Mesendoderm (in vitro differentiated cells): ENCODE measurements at regions not wholly inside any gene's neighbourhood (a gene's known extent, or its start where the extent isn't known, plus 50 kb on each side); places are given as distances from the start of the nearest gene placed in this dataset.
A peak's percentile ranks its signal among the peaks of the same experiment; 100 is the strongest.

ENCODE experiments used
- DNase-seq: peaks from one replicate; pipeline ENCODE4 v3.0.0; 2013
- H2AK5ac ChIP-seq: 2 replicates; pipeline ENCODE4 v1.6.1; 2013; ENCODE audit warnings: low read length, inconsistent platforms
- H2BK120ac ChIP-seq: 2 replicates; pipeline ENCODE4 v1.6.1; 2013; ENCODE audit warnings: low read depth, mild to moderate bottlenecking, low read length, moderate library complexity, mixed read lengths
- H2BK15ac ChIP-seq: replicated peaks from 2 replicates; pipeline ENCODE4 v1.6.1; 2013; ENCODE audit warnings: low read depth, mild to moderate bottlenecking, moderate library complexity
- H2BK5ac ChIP-seq: 2 replicates; pipeline ENCODE4 v1.6.1; 2013; ENCODE audit warnings: low read length, inconsistent platforms
- H3K18ac ChIP-seq: 2 replicates; pipeline ENCODE4 v1.6.1; 2013; ENCODE audit warnings: mild to moderate bottlenecking, low read length, mixed read lengths
- H3K23ac ChIP-seq: one replicate; pipeline ENCODE4 v1.6.1; 2013; ENCODE audit warnings: low read length
- H3K27ac ChIP-seq: 2 replicates; pipeline ENCODE4 v1.5.1; 2013; ENCODE audit warnings: low read depth, mild to moderate bottlenecking, inconsistent platforms, low read length, moderate library complexity
- H3K27me3 ChIP-seq: 2 replicates; pipeline ENCODE4 v1.6.1; 2013; ENCODE audit warnings: low read length, control low read depth, mild to moderate bottlenecking, inconsistent platforms; ENCODE audit not compliant: insufficient read depth, poor library complexity
- H3K36me3 ChIP-seq: 2 replicates; pipeline ENCODE4 v1.6.1; 2013; ENCODE audit warnings: low read length, inconsistent platforms; ENCODE audit not compliant: control insufficient read depth, insufficient read depth
- H3K4ac ChIP-seq: one replicate; pipeline ENCODE4 v1.6.1; 2013; ENCODE audit warnings: low read depth, mild to moderate bottlenecking, low read length, moderate library complexity
- H3K4me1 ChIP-seq: 2 replicates; pipeline ENCODE4 v1.6.1; 2013; ENCODE audit warnings: low read depth, low read length, inconsistent platforms; ENCODE audit not compliant: control insufficient read depth
- H3K4me2 ChIP-seq: 2 replicates; pipeline ENCODE4 v1.6.1; 2013; ENCODE audit warnings: low read length
- H3K4me3 ChIP-seq: 2 replicates; pipeline ENCODE4 v1.5.1; 2013; ENCODE audit warnings: mild to moderate bottlenecking, low read length
- H3K56ac ChIP-seq: one replicate; pipeline ENCODE4 v1.6.1; 2013; ENCODE audit warnings: low read length
- H3K79me1 ChIP-seq: 2 replicates; pipeline ENCODE4 v1.6.1; 2013; ENCODE audit warnings: low read length, inconsistent platforms
- H3K79me2 ChIP-seq: 2 replicates; pipeline ENCODE4 v1.6.1; 2013; ENCODE audit warnings: mild to moderate bottlenecking, low read length; ENCODE audit not compliant: control insufficient read depth, insufficient read depth
- H3K9ac ChIP-seq: 2 replicates; pipeline ENCODE4 v1.6.1; 2013; ENCODE audit warnings: low read length, inconsistent platforms
- H4K5ac ChIP-seq: one replicate; pipeline ENCODE4 v1.6.1; 2013; ENCODE audit warnings: low read length
- H4K8ac ChIP-seq: one replicate; pipeline ENCODE4 v1.6.1; 2013; ENCODE audit warnings: low read depth, mild to moderate bottlenecking, control low read depth, low read length, moderate library complexity
- WGBS: extraction: QIAGEN DNeasy Blood & Tissue Kit; methylation state at CpG from one replicate; pipeline ENCODE4 v1.1.7; 2013; ENCODE audit warnings: low lambda C conversion rate, missing lambda C conversion rate; ENCODE audit not compliant: insufficient coverage; ENCODE audit errors: extremely low coverage; 5-methylcytosine and 5-hydroxymethylcytosine counted together

DNA sequence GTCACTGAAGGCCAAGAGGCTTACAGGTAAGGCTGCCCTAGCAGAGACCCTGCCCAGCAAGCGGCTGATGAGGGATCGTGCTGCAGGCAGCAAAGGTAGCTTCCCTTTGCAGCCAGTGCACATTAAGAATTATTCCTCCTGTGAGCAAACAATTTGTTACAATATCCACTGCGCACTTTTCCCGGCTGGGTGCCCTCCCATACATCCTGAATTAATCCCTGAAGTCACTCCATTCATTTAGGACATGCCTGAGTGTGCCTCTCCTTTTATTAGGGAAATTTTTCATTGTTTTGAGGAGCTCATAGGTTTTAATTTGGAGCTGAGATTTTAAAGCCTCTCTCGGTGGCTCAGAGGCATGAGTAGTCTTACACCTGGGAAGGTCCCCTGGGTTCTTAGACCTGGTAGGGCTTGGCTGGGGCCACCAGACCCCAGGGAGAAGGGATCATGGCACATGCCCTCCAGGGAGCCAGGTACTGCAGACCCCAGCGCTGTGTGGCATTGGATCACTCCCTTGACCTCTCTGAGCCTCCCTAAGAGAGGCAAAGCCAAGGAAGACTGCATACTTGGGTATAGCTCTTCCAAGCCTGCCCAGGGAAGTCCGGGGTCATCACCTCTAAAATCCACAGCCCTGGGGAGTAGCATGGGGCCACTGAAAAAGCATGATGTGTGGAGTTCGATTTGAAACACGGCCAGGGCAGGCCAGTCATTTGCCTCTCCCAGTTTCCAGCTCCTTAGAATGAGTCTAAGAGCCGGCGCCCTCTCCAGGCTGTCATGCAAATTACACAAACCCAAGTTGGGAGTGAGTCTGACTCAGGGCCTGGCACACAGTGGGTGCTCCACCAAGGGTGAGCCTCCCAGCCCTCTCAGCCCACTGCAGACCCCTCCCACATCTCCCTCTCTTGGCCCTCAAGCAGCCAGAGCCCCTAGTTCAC is 151.9 kb upstream of the LINGO1 start:
- no peaks in the 10 kb centered on the region for H3K79me1 ChIP-seq
- no peak overlapping the region for H3K27ac ChIP-seq
- no peak overlapping the region for H3K23ac ChIP-seq
- no peak overlapping the region for H3K56ac ChIP-seq
- H3K4ac ChIP-seq = no peak overlapping the region
- H4K8ac ChIP-seq = no peak overlapping the region
- H3K4me2 ChIP-seq = no peak overlapping the region
- WGBS = no CpG with 5 or more reads among the region's 11 CpGs
- no peak overlapping the region for H3K18ac ChIP-seq
- no peaks in the 10 kb centered on the region for H3K27me3 ChIP-seq
- no peak overlapping the region for H4K5ac ChIP-seq
- no peak overlapping the region for H2BK120ac ChIP-seq
- H3K4me1 ChIP-seq = no peaks in the 10 kb centered on the region
- DNase-seq = peak; percentile 59
- H3K36me3 ChIP-seq = no peaks in the 10 kb centered on the region
- H2BK5ac ChIP-seq = no peak overlapping the region
- H2AK5ac ChIP-seq = no peak overlapping the region
- H2BK15ac ChIP-seq = no peak overlapping the region
- no peaks in the 10 kb centered on the region for H3K79me2 ChIP-seq
- no peak overlapping the region for H3K4me3 ChIP-seq
- no peak overlapping the region for H3K9ac ChIP-seq

DNA sequence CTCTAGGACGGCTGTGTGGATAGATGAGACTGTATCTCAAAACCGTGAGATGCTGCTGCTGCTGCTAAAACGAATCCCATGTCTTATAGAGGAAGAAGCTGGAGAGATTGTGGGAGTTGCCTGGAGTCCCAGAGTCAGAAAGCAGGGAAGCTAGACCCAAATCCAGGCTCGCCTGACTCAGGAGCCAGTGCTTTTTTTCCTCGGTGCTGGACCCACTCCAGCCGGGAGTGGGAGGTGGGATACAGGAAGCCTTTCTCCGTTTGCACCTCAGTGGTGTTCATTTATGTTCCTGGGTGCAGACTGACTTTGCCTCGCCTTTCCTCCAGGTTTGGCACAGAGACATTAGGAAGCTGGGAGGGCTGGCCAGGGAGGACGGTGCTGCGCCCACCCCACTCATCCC is 150.9 kb upstream of the LINGO1 start:
- H3K27me3 ChIP-seq = no peaks in the 10 kb centered on the region
- no peak overlapping the region for H3K27ac ChIP-seq
- no peak overlapping the region for H2BK15ac ChIP-seq
- H3K4me2 ChIP-seq = no peak overlapping the region
- WGBS = no CpG with 5 or more reads among the region's 10 CpGs
- no peak overlapping the region for H3K18ac ChIP-seq
- H3K79me2 ChIP-seq = no peaks in the 10 kb centered on the region
- no peak overlapping the region for H4K5ac ChIP-seq
- H3K23ac ChIP-seq = no peak overlapping the region
- H3K56ac ChIP-seq = no peak overlapping the region
- H2AK5ac ChIP-seq = no peak overlapping the region
- H3K9ac ChIP-seq = no peak overlapping the region
- no peaks in the 10 kb centered on the region for H3K4me1 ChIP-seq
- no peak overlapping the region for H3K4ac ChIP-seq
- no peak overlapping the region for H4K8ac ChIP-seq
- no peak overlapping the region for H2BK120ac ChIP-seq
- DNase-seq = no peak
- no peak overlapping the region for H3K4me3 ChIP-seq
- no peaks in the 10 kb centered on the region for H3K36me3 ChIP-seq
- H2BK5ac ChIP-seq = no peak overlapping the region
- no peaks in the 10 kb centered on the region for H3K79me1 ChIP-seq

DNA sequence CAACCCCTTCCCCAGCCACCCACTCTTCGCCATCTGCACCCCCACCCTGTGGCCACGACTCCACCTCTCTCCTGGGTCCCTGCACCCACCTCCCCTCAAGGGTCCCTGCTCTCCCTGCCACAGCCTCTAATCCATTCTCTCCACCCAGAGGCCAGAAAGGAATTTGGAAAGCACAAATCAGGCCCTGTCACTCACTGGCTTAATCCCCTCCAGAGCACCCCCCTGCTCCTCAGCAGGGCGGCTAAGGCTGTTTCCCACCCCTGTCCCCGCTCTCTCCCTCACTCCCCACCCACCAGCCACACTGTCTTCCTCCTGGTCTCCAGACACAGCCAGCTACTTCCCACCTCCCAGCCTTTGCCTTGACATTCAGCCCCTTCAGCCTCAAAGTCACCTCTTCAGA is 150.0 kb upstream of the LINGO1 start:
- no peaks in the 10 kb centered on the region for H3K79me1 ChIP-seq
- no peak overlapping the region for H3K56ac ChIP-seq
- no CpG with 5 or more reads among the region's 4 CpGs for WGBS

DNA sequence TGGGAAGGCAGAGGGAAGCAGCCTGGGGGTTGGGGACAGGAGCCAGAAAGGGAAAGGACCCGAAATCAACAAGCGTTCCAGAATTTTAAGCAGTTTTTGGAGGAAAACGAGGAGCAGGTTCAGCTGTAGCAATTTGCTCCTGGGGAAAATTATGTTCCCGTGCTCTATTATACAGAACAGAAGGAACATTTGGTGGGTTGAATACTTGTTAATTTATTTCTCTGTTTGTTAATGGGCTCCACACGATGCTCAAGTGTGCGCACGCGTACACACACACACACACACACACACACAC is 149.2 kb upstream of the LINGO1 start:
- Histone ChIP-seq H2AK5ac (no peak overlapping the region), H3K18ac (no peak overlapping the region), H3K4me2 (no peak overlapping the region), H3K4me1 (no peaks in the 10 kb centered on the region), H3K4me3 (no peak overlapping the region), H4K5ac (no peak overlapping the region), H2BK15ac (no peak overlapping the region), H3K79me1 (no peaks in the 10 kb centered on the region), H3K56ac (no peak overlapping the region), H3K27ac (no peak overlapping the region), H3K79me2 (no peaks in the 10 kb centered on the region), H2BK120ac (no peak overlapping the region), H3K27me3 (no peaks in the 10 kb centered on the region), H4K8ac (no peak overlapping the region), H3K9ac (no peak overlapping the region), H2BK5ac (no peak overlapping the region), H3K4ac (no peak overlapping the region), H3K23ac (no peak overlapping the region), H3K36me3 (no peaks in the 10 kb centered on the region)
- no peak for DNase-seq
- no CpG with 5 or more reads among the region's 8 CpGs for WGBS

More for the DNA sequence above, 150.0 kb upstream of the LINGO1 start:
- H3K4ac ChIP-seq = no peak overlapping the region
- no peaks in the 10 kb centered on the region for H3K79me2 ChIP-seq
- no peak overlapping the region for H3K4me3 ChIP-seq
- no peak overlapping the region for H2BK5ac ChIP-seq
- H3K27ac ChIP-seq = no peak overlapping the region
- H3K36me3 ChIP-seq = no peaks in the 10 kb centered on the region
- H3K4me1 ChIP-seq = no peaks in the 10 kb centered on the region
- H4K5ac ChIP-seq = no peak overlapping the region
- DNase-seq = no peak
- H2BK15ac ChIP-seq = no peak overlapping the region
- no peak overlapping the region for H3K18ac ChIP-seq
- H3K27me3 ChIP-seq = no peaks in the 10 kb centered on the region
- H2BK120ac ChIP-seq = no peak overlapping the region
- H3K9ac ChIP-seq = no peak overlapping the region
- no peak overlapping the region for H2AK5ac ChIP-seq
- H3K4me2 ChIP-seq = no peak overlapping the region
- no peak overlapping the region for H4K8ac ChIP-seq
- no peak overlapping the region for H3K23ac ChIP-seq

DNA sequence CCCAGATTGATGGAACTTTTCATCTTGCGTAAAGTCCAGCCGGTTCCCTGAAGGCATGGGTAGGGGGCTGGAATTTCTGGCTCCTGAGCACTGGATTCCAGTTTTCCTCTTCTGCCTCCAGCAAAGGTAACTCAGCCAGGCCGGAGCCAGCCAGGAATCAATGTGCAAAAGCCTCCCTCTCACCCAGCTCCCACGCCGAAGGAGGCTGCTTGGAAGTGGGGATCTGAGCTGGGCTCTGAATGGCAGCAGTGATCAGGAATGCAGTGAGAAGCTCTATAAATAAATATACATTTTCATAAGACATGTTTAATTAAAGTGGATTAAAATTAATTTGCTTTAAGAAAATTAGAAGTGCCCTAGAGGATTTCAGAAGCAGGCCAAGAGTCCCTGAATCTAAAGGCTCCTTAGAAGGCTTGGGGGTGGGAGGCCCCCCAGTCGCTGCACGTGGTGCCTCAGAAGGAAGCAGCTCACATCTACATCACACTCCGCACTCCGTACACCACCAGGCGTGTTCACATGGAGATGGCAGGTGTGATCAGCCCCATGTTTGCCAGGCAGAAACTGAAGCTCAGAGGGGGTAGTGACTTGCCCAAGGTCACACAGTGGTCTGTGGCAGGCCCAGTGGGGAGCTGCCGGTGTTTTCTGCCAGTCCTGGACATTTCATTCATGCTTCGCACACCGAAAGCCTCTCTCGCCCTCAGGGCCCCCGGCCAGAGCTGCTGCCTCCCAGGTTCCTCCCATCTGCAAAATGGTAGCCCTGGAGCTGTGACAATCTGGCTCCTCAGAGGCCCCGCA is 148.6 kb upstream of the LINGO1 start:
- WGBS = no CpG with 5 or more reads among the region's 16 CpGs
- Histone ChIP-seq H3K56ac (no peak overlapping the region), H2BK120ac (no peak overlapping the region), H3K4me2 (no peak overlapping the region), H2AK5ac (no peak overlapping the region), H3K79me2 (no peaks in the 10 kb centered on the region), H2BK15ac (no peak overlapping the region), H3K4me3 (no peak overlapping the region), H2BK5ac (no peak overlapping the region), H3K4ac (no peak overlapping the region), H3K23ac (no peak overlapping the region), H3K36me3 (no peaks in the 10 kb centered on the region), H3K27ac (no peak overlapping the region), H3K79me1 (no peaks in the 10 kb centered on the region), H3K18ac (no peak overlapping the region), H4K5ac (no peak overlapping the region), H3K4me1 (no peaks in the 10 kb centered on the region), H3K27me3 (no peaks in the 10 kb centered on the region), H3K9ac (no peak overlapping the region), H4K8ac (no peak overlapping the region)
- DNase-seq = no peak
